ENCODE measurements at regions not wholly inside any gene's neighbourhood (a gene's known extent, or its start where the extent isn't known, plus 50 kb on each side); places are given as distances from the start of the nearest gene placed in this dataset.
"Not testable (repeated sequence)": the region's sequence is repeated elsewhere in the genome, so short reads cannot be mapped to it uniquely, and the experiment has no call there.

DNA sequence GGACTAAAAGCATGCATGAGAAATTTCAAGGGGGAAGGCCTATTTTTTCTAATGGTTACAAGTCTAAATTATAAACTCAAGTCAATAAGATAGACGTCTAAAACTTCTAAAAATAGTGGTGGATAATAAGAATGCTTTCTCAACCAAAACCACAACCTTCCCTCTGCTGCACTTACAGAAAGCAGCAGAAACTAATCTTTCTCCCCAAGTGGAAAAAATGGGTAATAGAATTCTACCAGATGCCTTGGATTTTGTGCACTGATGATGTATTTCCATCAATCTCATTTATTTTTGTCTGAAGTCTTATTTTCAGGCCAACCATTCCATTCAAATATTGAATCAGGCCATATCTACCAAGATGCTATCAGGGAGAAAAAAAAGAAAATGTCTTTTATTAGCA is 344.7 kb downstream of the NEK10 start:
- H4K5ac ChIP-seq (ENCODE audit: low read length), result no peak overlapping the region
- no peak for DNase-seq
- no peak overlapping the region for H2AK5ac ChIP-seq (ENCODE audit: low read length)
- no peak overlapping the region for H3K23ac ChIP-seq (ENCODE audit: low read length)
- no peaks in the 10 kb centered on the region for H3K36me3 ChIP-seq (ENCODE audit: control insufficient read depth, insufficient read depth, low read length)
- no peak overlapping the region for H3K4me2 ChIP-seq (ENCODE audit: low read length)
- WGBS (ENCODE audit: extremely low coverage, insufficient coverage, low lambda C conversion rate), result no CpG with 5 or more reads among the region's 1 CpG
- no peaks in the 10 kb centered on the region for H3K27me3 ChIP-seq (ENCODE audit: insufficient read depth, low read length, poor library complexity)
- H3K56ac ChIP-seq (ENCODE audit: low read length), result no peak overlapping the region
- H3K18ac ChIP-seq (ENCODE audit: low read length), result no peak overlapping the region
- H2BK120ac ChIP-seq (ENCODE audit: low read depth, low read length), result no peak overlapping the region
- no peak overlapping the region for H2BK5ac ChIP-seq (ENCODE audit: low read length)
- H3K27ac ChIP-seq (ENCODE audit: low read depth, low read length), result no peak overlapping the region
- H3K4ac ChIP-seq (ENCODE audit: low read depth, low read length), result no peak overlapping the region
- no peak overlapping the region for H3K4me3 ChIP-seq (ENCODE audit: low read length)
- H2BK15ac ChIP-seq (replicated peaks; ENCODE audit: low read depth), result no peak overlapping the region
- no peaks in the 10 kb centered on the region for H3K79me1 ChIP-seq (ENCODE audit: low read length)
- H3K9ac ChIP-seq (ENCODE audit: low read length), result no peak overlapping the region
- H3K4me1 ChIP-seq (ENCODE audit: control insufficient read depth, low read depth, low read length), result peaks cover 6% of the 10 kb centered on the region
- H3K79me2 ChIP-seq (ENCODE audit: control insufficient read depth, insufficient read depth, low read length), result no peaks in the 10 kb centered on the region
- no peak overlapping the region for H4K8ac ChIP-seq (ENCODE audit: low read depth, low read length)

GRCh38 chr3:27025718-27026117 is 343.5 kb downstream of the NEK10 start:
- Histone ChIP-seq H3K23ac (ENCODE audit: low read length) (no peak overlapping the region), H3K4me1 (ENCODE audit: control insufficient read depth, low read depth, low read length) (peaks cover 6% of the 10 kb centered on the region), H3K4ac (ENCODE audit: low read depth, low read length) (no peak overlapping the region), H4K5ac (ENCODE audit: low read length) (no peak overlapping the region), H3K18ac (ENCODE audit: low read length) (no peak overlapping the region), H3K36me3 (ENCODE audit: control insufficient read depth, insufficient read depth, low read length) (no peaks in the 10 kb centered on the region), H3K56ac (ENCODE audit: low read length) (no peak overlapping the region), H3K79me2 (ENCODE audit: control insufficient read depth, insufficient read depth, low read length) (no peaks in the 10 kb centered on the region), H2BK15ac (replicated peaks; ENCODE audit: low read depth) (no peak overlapping the region), H3K9ac (ENCODE audit: low read length) (no peak overlapping the region), H3K4me3 (ENCODE audit: low read length) (no peak overlapping the region), H3K79me1 (ENCODE audit: low read length) (no peaks in the 10 kb centered on the region), H2BK5ac (ENCODE audit: low read length) (peak overlapping the region; percentile 46), H4K8ac (ENCODE audit: low read depth, low read length) (no peak overlapping the region), H2BK120ac (ENCODE audit: low read depth, low read length) (no peak overlapping the region), H3K4me2 (ENCODE audit: low read length) (no peak overlapping the region), H3K27me3 (ENCODE audit: insufficient read depth, low read length, poor library complexity) (no peaks in the 10 kb centered on the region), H2AK5ac (ENCODE audit: low read length) (no peak overlapping the region), H3K27ac (ENCODE audit: low read depth, low read length) (no peak overlapping the region)
- DNase-seq, result peak; percentile 85
- WGBS (ENCODE audit: extremely low coverage, insufficient coverage, low lambda C conversion rate), result no CpG with 5 or more reads among the region's 2 CpGs

DNA sequence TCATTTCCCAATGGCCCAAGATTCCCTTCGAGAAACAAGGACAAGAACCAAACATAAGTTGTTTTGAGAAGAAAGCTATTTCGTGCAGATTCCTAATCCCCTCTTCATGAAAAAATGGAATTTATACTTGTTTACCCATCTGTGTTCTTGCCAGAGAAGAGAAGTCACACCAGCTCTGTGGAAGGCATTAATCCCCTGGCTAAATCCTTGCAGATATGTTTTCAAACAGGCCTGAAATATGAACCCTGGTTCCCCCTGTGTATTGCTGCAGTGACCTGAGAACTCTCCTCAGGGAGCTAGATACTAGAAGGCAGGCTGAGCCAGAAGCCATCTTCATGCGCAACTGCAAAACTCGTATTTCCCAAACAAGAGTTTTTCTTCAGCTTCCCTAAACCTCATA is 337.7 kb downstream of the NEK10 start:
- Histone ChIP-seq H2BK120ac (ENCODE audit: low read depth, low read length) (no peak overlapping the region), H2BK15ac (replicated peaks; ENCODE audit: low read depth) (no peak overlapping the region), H3K9ac (ENCODE audit: low read length) (no peak overlapping the region), H2AK5ac (ENCODE audit: low read length) (no peak overlapping the region), H3K27ac (ENCODE audit: low read depth, low read length) (no peak overlapping the region), H3K79me1 (ENCODE audit: low read length) (no peaks in the 10 kb centered on the region), H3K4me2 (ENCODE audit: low read length) (no peak overlapping the region), H3K27me3 (ENCODE audit: insufficient read depth, low read length, poor library complexity) (no peaks in the 10 kb centered on the region), H3K36me3 (ENCODE audit: control insufficient read depth, insufficient read depth, low read length) (no peaks in the 10 kb centered on the region), H3K4me1 (ENCODE audit: control insufficient read depth, low read depth, low read length) (no peaks in the 10 kb centered on the region), H3K4ac (ENCODE audit: low read depth, low read length) (no peak overlapping the region), H3K79me2 (ENCODE audit: control insufficient read depth, insufficient read depth, low read length) (no peaks in the 10 kb centered on the region), H2BK5ac (ENCODE audit: low read length) (no peak overlapping the region), H3K56ac (ENCODE audit: low read length) (no peak overlapping the region), H4K8ac (ENCODE audit: low read depth, low read length) (no peak overlapping the region), H4K5ac (ENCODE audit: low read length) (no peak overlapping the region), H3K23ac (ENCODE audit: low read length) (no peak overlapping the region), H3K4me3 (ENCODE audit: low read length) (no peak overlapping the region), H3K18ac (ENCODE audit: low read length) (no peak overlapping the region)
- no peak for DNase-seq
- WGBS (ENCODE audit: extremely low coverage, insufficient coverage, low lambda C conversion rate), result no CpG with 5 or more reads among the region's 4 CpGs

DNA sequence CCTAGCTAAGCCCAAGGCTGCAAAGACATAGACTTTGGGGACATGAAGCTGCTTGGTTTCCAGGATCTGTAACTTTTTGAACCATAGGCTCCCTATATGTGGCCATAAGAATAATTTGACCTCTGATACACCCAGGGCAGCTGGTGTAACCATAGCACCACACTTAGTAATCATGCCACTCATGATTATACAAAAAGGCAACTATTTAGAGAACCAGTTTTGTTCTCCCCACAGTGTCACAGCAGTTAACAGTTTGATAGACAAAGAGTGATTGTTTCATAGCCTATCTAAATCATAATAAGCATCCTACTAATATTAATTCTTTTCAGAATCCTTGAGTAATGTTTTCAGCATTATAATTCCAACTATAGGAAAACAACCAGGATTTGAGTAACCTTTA is 334.9 kb downstream of the NEK10 start:
- H3K79me1 ChIP-seq (ENCODE audit: low read length), result no peaks in the 10 kb centered on the region
- H3K4me2 ChIP-seq (ENCODE audit: low read length), result no peak overlapping the region
- no peaks in the 10 kb centered on the region for H3K27me3 ChIP-seq (ENCODE audit: insufficient read depth, low read length, poor library complexity)
- H2BK15ac ChIP-seq (replicated peaks; ENCODE audit: low read depth), result no peak overlapping the region
- no peak overlapping the region for H2AK5ac ChIP-seq (ENCODE audit: low read length)
- no peak overlapping the region for H3K4me3 ChIP-seq (ENCODE audit: low read length)
- no peak overlapping the region for H3K27ac ChIP-seq (ENCODE audit: low read depth, low read length)
- H4K5ac ChIP-seq (ENCODE audit: low read length), result no peak overlapping the region
- no peak overlapping the region for H2BK5ac ChIP-seq (ENCODE audit: low read length)
- no peak for DNase-seq
- no peak overlapping the region for H3K18ac ChIP-seq (ENCODE audit: low read length)
- H3K23ac ChIP-seq (ENCODE audit: low read length), result no peak overlapping the region
- no peak overlapping the region for H3K4ac ChIP-seq (ENCODE audit: low read depth, low read length)
- H2BK120ac ChIP-seq (ENCODE audit: low read depth, low read length), result no peak overlapping the region
- H3K56ac ChIP-seq (ENCODE audit: low read length), result no peak overlapping the region
- no peaks in the 10 kb centered on the region for H3K36me3 ChIP-seq (ENCODE audit: control insufficient read depth, insufficient read depth, low read length)
- no peak overlapping the region for H3K9ac ChIP-seq (ENCODE audit: low read length)
- H3K79me2 ChIP-seq (ENCODE audit: control insufficient read depth, insufficient read depth, low read length), result no peaks in the 10 kb centered on the region
- no peak overlapping the region for H4K8ac ChIP-seq (ENCODE audit: low read depth, low read length)
- H3K4me1 ChIP-seq (ENCODE audit: control insufficient read depth, low read depth, low read length), result no peaks in the 10 kb centered on the region

GRCh38 chr3:27040674-27041073 is 328.5 kb downstream of the NEK10 start:
- Histone ChIP-seq H3K23ac (ENCODE audit: low read length) (no peak overlapping the region), H3K4me1 (ENCODE audit: control insufficient read depth, low read depth, low read length) (no peaks in the 10 kb centered on the region), H3K4me3 (ENCODE audit: low read length) (no peak overlapping the region), H3K18ac (ENCODE audit: low read length) (no peak overlapping the region), H3K27me3 (ENCODE audit: insufficient read depth, low read length, poor library complexity) (no peaks in the 10 kb centered on the region), H2BK5ac (ENCODE audit: low read length) (no peak overlapping the region), H3K79me2 (ENCODE audit: control insufficient read depth, insufficient read depth, low read length) (no peaks in the 10 kb centered on the region), H3K56ac (ENCODE audit: low read length) (no peak overlapping the region), H2AK5ac (ENCODE audit: low read length) (no peak overlapping the region), H2BK15ac (replicated peaks; ENCODE audit: low read depth) (no peak overlapping the region), H4K8ac (ENCODE audit: low read depth, low read length) (no peak overlapping the region), H3K36me3 (ENCODE audit: control insufficient read depth, insufficient read depth, low read length) (no peaks in the 10 kb centered on the region), H2BK120ac (ENCODE audit: low read depth, low read length) (no peak overlapping the region), H3K79me1 (ENCODE audit: low read length) (no peaks in the 10 kb centered on the region), H3K4me2 (ENCODE audit: low read length) (no peak overlapping the region), H3K9ac (ENCODE audit: low read length) (no peak overlapping the region), H3K4ac (ENCODE audit: low read depth, low read length) (no peak overlapping the region), H3K27ac (ENCODE audit: low read depth, low read length) (no peak overlapping the region), H4K5ac (ENCODE audit: low read length) (no peak overlapping the region)
- DNase-seq, result no peak

DNA sequence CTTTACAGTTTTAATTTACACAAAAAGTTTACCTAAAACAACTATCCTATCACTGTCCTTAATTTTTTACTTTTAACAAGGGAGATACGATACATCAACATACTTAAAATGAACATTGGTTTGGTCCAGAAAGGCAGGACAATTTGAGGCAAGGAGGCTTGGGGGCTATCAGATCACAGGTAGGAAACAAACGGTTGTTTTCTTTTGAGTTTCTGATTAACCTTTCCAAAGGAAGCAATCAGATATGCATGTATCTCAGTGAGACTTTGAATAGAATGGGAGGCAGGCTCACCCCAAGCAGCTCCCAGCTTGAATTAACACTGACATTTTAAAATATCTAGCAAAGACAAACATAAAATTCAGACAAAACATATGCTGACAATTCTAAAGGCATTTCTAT is 326.6 kb downstream of the NEK10 start:
- H4K5ac ChIP-seq (ENCODE audit: low read length), result not testable (repeated sequence)
- DNase-seq, result peak; percentile 67
- WGBS (ENCODE audit: extremely low coverage, insufficient coverage, low lambda C conversion rate), result 100% methylated on average over 1 of the region's 2 CpGs

More for the DNA sequence above, 326.6 kb downstream of the NEK10 start:
- H2BK15ac ChIP-seq (replicated peaks; ENCODE audit: low read depth); H3K9ac ChIP-seq (ENCODE audit: low read length); H2BK5ac ChIP-seq (ENCODE audit: low read length); H3K4me3 ChIP-seq (ENCODE audit: low read length); H3K79me2 ChIP-seq (ENCODE audit: control insufficient read depth, insufficient read depth, low read length); H2BK120ac ChIP-seq (ENCODE audit: low read depth, low read length); H3K27ac ChIP-seq (ENCODE audit: low read depth, low read length); H3K4me2 ChIP-seq (ENCODE audit: low read length); H3K4ac ChIP-seq (ENCODE audit: low read depth, low read length); H3K56ac ChIP-seq (ENCODE audit: low read length); H3K18ac ChIP-seq (ENCODE audit: low read length); H3K36me3 ChIP-seq (ENCODE audit: control insufficient read depth, insufficient read depth, low read length); H3K23ac ChIP-seq (ENCODE audit: low read length); H3K27me3 ChIP-seq (ENCODE audit: insufficient read depth, low read length, poor library complexity); H4K8ac ChIP-seq (ENCODE audit: low read depth, low read length); H2AK5ac ChIP-seq (ENCODE audit: low read length); H3K4me1 ChIP-seq (ENCODE audit: control insufficient read depth, low read depth, low read length); H3K79me1 ChIP-seq (ENCODE audit: low read length): not testable (repeated sequence)

Data from mesendoderm (in vitro differentiated cells).